CD4-positive, alpha-beta T cell treated with Interleukin-4 for 1 hour (primary cell): ENCODE measurements at regions not wholly inside any gene's neighbourhood (a gene's known extent, or its start where the extent isn't known, plus 50 kb on each side); places are given as distances from the start of the nearest gene placed in this dataset.
A peak's percentile ranks its signal among the peaks of the same experiment; 100 is the strongest.
"Not testable (repeated sequence)": the region's sequence is repeated elsewhere in the genome, so short reads cannot be mapped to it uniquely, and the experiment has no call there.

Experiments
- DNase-seq, 2 donors: peaks; one replicate each; pipeline ENCODE4 v3.0.0-alpha.2; 2020 to 2022

GRCh38 chr14:39617537-39617936 lies 185.3 kb upstream of the FBXO33 start:
- DNase-seq = no peak

GRCh38 chr14:39615352-39615751 lies 183.1 kb upstream of the FBXO33 start:
- no peak for DNase-seq

GRCh38 chr14:39614297-39614923 lies 182.2 kb upstream of the FBXO33 start:
- no peak for DNase-seq

GRCh38 chr14:39609119-39609518 lies 176.9 kb upstream of the FBXO33 start:
- DNase-seq = no peak

GRCh38 chr14:39607978-39608377 lies 175.7 kb upstream of the FBXO33 start:
- no peak for DNase-seq

GRCh38 chr14:39603942-39604341 lies 171.7 kb upstream of the FBXO33 start:
- no peak for DNase-seq

GRCh38 chr14:39593377-39593776 lies 161.1 kb upstream of the FBXO33 start:
- no peak for DNase-seq

GRCh38 chr14:39592116-39592789 lies 160.0 kb upstream of the FBXO33 start:
- no peak for DNase-seq

- not testable (repeated sequence) for DNase-seq
These were observed 157.6 kb upstream of the FBXO33 start for GRCh38 chr14:39589882-39590281.

GRCh38 chr14:39582028-39582654 lies 149.9 kb upstream of the FBXO33 start:
- DNase-seq = peak in 1 of 2 donors; percentile 6

GRCh38 chr14:39581474-39581873 lies 149.2 kb upstream of the FBXO33 start:
- DNase-seq = peak in 1 of 2 donors; percentile 33

- no peak for DNase-seq
These were observed 148.5 kb upstream of the FBXO33 start for GRCh38 chr14:39580696-39581095.

GRCh38 chr14:39576736-39577135 lies 144.5 kb upstream of the FBXO33 start:
- no peak for DNase-seq

GRCh38 chr14:39576258-39576657 lies 144.0 kb upstream of the FBXO33 start:
- no peak for DNase-seq

- no peak for DNase-seq
These were observed 136.7 kb upstream of the FBXO33 start for GRCh38 chr14:39568809-39569538.

GRCh38 chr14:39566795-39567194 lies 134.6 kb upstream of the FBXO33 start:
- no peak for DNase-seq

GRCh38 chr14:39563361-39563760 lies 131.1 kb upstream of the FBXO33 start:
- DNase-seq = no peak

GRCh38 chr14:39562175-39562574 lies 129.9 kb upstream of the FBXO33 start:
- no peak for DNase-seq

- DNase-seq = no peak
These were observed 126.3 kb upstream of the FBXO33 start for GRCh38 chr14:39558525-39558924.

- DNase-seq = no peak
These were observed 123.5 kb upstream of the FBXO33 start for GRCh38 chr14:39555749-39556148.

- no peak for DNase-seq
These were observed 122.3 kb upstream of the FBXO33 start for GRCh38 chr14:39554576-39554975.

GRCh38 chr14:39548358-39548757 lies 116.1 kb upstream of the FBXO33 start:
- DNase-seq = no peak

GRCh38 chr14:39547845-39548244 lies 115.6 kb upstream of the FBXO33 start:
- DNase-seq = no peak

- DNase-seq = no peak
These were observed 73.6 kb upstream of the FBXO33 start for GRCh38 chr14:39505812-39506211.
